LHCN-M2 (cell line): ENCODE measurements at regions not wholly inside any gene's neighbourhood (a gene's known extent, or its start where the extent isn't known, plus 50 kb on each side); places are given as distances from the start of the nearest gene placed in this dataset.

ENCODE experiments used
- DNase-seq: peaks from one replicate; pipeline ENCODE4 v3.0.0-alpha.2; 2012; ENCODE audit warnings: low read depth

GRCh38 chr1:55348356-55348755 is 133.2 kb upstream of the USP24 start:
- no peak for DNase-seq

- no peak for DNase-seq
Observed at GRCh38 chr1:55347866-55348265, 132.7 kb upstream of the USP24 start.

- no peak for DNase-seq
Observed at GRCh38 chr1:55347041-55347440, 131.9 kb upstream of the USP24 start.

- DNase-seq: no peak
Observed at GRCh38 chr1:55346586-55346985, 131.4 kb upstream of the USP24 start.

DNA sequence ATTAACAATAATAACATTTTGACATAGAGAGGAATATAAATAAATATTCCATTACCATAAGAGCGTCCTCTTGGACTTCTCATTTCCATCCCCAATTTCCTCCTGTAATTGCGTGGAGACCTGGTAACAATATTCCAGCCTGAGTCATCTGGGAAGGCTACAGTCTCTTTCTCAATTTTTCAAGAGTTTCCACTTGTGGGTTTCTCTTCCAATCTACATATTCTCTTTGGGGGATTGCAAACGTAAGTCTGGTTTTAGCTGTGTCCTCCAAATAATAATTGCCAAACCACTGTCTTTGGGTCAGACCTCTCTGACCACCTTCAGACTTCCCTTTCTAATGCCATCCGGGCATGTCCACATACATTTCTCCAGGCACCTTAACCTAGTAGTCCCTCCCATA is 124.5 kb upstream of the USP24 start:
- no peak for DNase-seq

DNA sequence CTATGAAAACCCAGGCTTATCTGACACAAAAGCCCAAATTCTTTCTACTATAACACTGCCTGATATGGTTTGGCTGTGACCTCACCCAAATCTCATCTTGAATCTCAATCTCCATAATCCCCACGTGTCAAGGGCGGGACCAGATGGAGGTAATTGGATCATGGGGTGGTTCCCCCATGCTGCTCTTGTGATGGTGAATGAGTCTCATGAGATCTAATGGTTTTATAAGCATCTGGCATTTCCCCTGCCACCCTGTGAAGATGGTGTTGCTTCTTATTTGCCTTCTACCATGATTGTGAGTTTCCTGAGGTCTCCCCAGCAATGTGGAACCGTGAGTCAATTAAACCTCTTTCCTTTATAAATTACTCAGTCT is 123.3 kb upstream of the USP24 start:
- DNase-seq: peak; percentile 17

DNA sequence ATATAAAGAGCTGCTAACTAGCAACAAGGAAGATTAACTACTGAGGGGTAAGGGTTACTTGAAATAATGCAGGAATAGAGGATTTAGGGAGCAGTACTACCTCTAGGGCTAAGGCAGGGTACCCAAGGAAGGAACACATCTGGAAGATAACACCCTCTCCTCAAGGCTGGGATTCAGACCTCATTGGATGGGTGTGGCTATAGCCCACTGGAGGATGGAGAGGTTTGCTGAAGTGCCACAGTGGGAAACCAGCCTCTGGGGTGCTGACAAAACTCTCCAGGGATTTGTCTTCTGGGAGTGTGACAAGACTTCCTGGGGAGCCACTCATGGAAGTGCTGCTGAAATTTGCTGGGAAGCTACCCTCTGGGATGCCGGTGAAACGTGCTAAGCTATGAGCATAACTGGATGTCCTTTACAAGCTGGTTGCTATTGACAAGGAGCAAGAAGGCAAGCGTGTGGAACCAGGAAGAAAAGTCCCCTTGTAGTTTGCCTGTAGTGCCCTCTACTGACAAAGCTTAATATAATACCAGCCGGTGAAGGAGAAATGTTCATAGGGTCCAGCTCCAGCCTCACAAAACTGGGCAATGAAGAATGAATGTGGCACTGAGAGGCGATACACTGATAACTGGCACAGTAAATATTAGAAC is 122.8 kb upstream of the USP24 start:
- DNase-seq: peak; percentile 73

DNA sequence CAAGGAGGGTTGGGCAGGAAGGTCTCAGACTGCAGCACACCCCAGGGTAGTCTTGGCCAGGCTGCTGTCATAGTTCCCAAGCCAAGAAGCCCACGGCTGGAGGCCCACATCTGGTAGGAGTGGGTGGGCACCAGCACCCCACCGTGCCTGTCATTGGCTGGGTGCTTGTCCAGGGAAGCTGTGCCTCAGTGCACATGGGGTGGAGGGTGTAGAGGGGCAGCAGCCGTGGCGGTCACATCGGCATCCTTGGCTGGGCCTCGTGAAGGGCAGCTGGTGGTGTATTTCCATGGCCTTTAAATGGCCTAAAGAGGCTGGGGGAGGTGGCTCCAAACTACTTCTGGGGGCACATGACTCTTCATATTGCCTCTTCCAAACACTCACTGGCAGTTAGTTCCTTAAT is 119.6 kb upstream of the USP24 start:
- no peak for DNase-seq

GRCh38 chr1:55334160-55334559 is 119.0 kb upstream of the USP24 start:
- no peak for DNase-seq

GRCh38 chr1:55333461-55333860 is 118.3 kb upstream of the USP24 start:
- DNase-seq: no peak

DNA sequence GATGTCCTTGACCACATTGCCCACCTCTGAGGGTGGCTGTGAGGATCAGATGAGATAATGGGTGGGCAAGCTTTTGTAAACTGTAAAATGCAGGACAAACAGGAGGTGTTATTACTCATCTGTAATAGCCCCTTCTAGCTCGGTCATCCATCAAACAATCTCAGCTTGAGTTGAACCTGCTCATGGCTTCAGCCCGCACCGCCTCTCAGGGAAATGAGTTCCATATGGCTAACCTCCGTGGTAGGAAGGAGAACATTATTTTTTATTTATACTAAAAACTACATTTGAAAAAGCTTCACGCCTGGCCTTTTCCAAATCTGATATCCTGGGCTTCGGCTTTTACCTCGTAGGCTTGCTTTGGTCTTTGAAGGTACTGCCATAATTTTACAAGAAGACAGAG is 116.2 kb upstream of the USP24 start:
- DNase-seq: no peak

DNA sequence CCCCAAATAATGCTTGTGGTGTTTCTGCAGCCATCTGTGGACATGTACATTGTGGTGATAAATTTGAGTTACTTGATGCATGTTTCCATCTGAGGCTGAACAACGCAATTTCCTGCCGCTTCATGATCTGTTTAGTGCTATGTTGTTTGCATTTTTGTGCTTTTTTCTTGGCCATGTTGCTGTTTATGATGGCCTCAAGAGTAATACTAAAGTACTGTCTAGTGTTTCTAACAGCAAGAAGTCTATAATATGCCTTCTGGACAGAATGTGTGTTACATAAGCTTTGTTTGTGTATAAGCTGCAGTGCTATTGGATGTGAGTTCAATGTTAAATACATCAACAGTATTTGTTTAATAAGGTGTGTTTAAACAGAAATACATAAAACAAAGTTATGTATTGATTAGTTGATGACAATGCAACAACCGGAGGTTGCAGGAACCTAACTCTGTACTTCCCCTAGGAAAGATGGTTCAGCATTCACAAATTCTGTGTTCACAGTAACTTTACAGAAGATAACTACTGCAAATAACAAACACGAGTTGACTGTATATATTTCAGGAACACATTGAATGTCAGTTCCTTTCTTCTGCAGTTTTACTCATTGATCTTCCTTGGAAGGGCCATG is 114.8 kb upstream of the USP24 start:
- no peak for DNase-seq

DNA sequence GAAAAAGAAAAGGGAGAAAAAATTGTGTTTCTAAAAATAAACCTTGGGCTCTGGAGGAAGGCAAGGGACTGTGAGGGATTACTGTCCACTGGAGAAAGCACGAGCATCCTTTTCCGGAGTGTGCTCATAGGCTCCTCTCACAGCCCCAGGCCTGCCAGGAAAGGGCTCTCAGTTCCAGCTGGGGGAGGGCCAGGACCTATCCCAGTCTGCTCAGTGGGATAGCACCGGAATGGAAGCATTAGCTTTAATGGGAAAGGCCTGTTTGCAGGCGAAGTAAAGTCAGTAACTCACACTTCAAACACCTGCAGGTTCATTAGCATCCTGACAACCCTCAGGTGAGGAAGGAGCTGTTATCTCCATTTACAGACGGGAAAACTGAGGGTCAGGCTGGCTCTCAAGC is 113.9 kb upstream of the USP24 start:
- no peak for DNase-seq

- peak; percentile 48 for DNase-seq
Observed at GRCh38 chr1:55326496-55327243, 111.5 kb upstream of the USP24 start.

DNA sequence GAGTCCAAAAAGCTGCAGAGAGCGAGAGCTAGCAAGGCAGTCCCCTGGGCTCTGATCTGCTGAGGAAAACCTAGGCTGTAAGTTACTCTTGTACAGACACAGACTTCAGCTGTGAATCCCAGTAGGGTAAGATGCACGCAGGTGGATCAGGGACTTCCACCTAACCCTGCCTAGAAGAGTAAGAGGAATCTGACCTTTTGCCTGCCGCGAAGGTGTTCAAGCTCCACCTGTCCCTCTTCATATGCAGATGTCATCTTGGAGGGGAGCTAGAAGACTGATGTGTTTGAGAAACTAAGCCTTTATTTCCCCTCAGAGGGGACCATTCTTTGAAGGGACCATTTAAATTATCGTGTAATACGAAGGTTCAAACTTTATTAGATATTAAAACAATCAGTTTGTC is 108.6 kb upstream of the USP24 start:
- DNase-seq: no peak

- DNase-seq: no peak
Observed at GRCh38 chr1:55322842-55323241, 107.7 kb upstream of the USP24 start.

DNA sequence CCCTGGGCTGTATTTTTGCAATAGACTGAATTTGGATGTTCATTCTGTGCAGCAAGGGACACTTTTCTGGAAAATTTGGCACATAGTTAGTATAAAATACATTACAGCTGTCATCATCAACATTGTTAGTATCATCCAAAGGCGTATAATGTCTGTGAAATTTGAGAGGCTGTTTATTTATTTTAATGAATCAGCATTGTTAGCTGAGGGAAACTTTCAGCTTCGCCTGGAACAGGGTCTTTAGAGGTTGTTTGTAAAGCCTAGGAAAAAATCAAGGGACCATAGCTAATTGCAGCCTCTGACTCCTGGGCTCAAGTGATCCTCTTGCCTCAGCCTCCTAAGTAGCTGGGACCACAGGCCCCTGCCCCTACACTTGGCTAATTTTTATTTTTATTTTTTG is 106.8 kb upstream of the USP24 start:
- DNase-seq: peak; percentile 80

DNA sequence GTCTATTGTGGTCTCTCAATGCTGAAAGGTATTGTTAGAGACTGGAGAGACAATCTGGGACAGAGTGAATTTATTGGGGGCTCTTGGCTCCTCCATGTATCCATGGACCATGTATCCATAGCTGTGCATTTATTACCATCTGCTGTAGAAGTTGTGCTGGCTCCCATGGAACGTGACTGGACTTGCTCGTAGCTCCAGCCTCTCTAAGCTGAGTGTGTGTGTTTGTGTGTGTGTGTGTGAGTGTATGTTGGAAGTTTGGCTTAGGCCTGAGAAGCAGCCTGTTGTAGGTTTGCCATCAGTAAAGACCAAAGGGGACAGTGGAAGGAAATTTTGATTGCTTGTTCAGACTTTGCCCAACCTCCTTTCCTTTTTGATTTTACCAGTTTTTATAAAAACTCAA is 105.7 kb upstream of the USP24 start:
- no peak for DNase-seq

DNA sequence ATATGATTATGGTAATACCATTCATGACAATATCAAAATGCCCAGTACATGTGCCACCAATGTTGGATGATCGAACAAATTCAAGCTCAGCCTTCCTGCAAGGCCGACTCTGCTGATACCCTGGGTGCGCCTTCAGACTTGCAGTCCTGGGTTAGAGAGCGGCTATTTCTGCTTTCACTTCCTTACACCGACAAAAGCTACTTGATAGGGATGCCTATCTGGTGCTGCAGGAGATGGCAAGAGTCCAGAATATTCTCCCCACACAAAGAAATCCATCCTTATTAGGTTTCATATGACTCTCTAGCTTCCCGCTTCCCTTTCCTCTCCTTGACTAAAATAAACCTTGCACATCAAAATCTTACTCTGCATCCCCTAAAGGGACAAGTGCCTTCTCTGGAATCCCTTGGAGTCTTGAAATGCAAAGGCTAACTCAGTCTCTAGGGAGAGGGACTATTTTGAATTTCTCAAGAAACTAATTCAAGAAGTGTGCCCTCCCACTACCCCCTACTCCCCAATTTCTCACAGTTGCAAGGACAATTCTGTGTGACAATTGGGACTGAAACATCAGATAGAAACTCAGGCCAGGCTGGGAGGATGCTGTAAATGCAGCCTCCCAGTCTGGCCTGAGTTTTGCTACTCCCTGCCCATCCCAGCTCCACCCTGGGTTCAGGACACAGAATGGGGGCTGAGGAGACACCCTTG is 103.1 kb upstream of the USP24 start:
- no peak for DNase-seq

DNA sequence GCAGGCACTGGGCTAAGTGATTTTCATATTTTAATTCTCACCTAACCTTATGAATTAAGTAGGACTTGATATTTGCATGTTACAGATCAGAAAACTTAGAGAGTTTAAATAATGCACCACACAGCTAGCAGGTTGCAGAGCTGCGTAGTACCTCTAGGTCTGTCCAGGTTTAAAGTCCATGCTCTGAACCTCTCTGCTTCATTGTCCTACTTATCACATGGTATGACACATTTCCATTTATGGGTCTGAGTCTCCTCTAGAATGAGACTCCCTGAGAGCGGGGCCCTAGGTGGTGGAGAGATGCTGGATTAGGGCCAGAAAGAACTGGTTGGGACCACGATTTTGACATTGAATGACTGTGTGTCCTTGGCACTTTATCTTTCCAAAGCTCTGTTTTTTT is 102.5 kb upstream of the USP24 start:
- no peak for DNase-seq

- DNase-seq: no peak
Observed at GRCh38 chr1:55316947-55317662, 101.9 kb upstream of the USP24 start.

DNA sequence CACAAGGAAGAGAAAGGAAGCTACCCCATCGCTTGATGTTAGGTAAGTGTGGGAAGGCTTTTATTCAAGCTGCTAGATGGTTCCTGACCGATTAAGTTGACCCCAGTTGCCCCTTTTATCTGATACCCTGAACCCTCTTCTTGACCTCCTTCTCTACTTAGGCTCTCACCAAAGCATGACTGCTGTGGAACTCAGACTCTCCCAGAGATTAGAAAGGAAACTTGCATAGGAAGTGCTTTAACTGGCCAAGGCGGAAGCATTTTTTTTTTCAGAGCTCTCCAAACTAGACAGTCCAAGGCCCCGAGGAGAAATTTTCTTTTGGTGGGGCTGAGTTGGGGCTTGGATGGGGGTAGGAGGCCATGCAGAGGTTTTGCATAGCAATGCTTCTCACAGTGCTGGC is 101.3 kb upstream of the USP24 start:
- no peak for DNase-seq
